ENCODE measurements at regions not wholly inside any gene's neighbourhood (a gene's known extent, or its start where the extent isn't known, plus 50 kb on each side); places are given as distances from the start of the nearest gene placed in this dataset.

GRCh38 chr20:40245829-40246228, 443.2 kb downstream of the MAFB start:
- DNase-seq (ENCODE audit: extremely low read depth in 1 of 2, low read depth in 1 of 2), result no peak

GRCh38 chr20:40244286-40244685, 444.8 kb downstream of the MAFB start:
- no peak for DNase-seq (ENCODE audit: extremely low read depth in 1 of 2, low read depth in 1 of 2)

DNA sequence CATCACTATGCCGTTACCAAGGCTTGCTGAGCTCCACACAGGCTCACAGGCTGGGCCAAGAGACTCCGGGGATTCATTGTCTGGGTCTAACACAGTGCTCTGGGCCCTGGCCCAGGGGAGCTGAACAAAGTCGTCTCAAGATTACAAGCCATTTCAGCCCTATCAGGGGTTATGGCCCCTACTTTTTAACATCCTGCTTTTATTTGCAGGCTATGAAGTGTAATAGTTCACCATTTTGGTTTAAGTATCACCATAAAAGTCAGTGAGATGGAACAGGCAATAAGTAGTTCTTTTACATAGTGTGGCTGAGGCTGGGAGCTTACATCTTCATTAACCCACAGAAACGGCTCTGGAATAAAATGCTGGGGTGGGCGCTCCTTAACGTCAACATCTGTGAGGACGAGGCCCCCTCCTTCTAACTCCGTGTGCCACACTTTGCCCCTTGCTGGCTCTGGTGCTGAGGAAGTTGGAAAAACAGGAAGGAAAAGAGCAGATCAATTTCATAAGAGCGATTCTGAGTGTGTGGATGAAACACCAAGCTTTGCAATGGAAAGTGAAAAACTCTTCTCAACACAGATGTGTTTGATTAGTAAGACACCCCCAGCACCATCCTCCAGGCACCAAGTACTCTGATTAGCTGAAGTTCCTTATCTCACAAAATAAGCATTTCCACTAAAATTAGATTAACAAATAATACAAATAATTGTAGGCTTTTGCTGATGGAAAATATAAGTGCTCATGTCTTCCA, 447.3 kb downstream of the MAFB start:
- DNase-seq (ENCODE audit: extremely low read depth in 1 of 2, low read depth in 1 of 2), result no peak

DNA sequence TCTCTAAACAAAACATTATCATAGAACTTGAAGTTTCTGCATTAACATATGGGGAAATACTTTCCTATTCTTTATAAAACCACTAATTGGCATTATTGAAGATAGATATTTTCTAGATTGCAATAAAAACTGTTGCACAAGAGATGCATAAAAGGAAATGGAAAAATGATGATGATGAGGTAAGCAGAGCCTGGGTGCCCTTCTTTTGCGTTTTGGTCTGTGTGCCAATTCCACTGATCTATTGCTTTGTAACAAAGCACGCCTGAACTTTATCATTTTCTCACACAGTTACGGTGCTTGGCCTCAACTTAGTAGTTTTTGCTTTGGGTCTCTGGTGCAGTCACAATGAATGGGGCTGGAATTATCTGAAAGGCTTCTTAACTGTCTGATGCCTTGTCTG, 450.5 kb downstream of the MAFB start:
- DNase-seq (ENCODE audit: extremely low read depth in 1 of 2, low read depth in 1 of 2), result no peak

GRCh38 chr20:40234593-40234992, 454.4 kb downstream of the MAFB start:
- no peak for DNase-seq (ENCODE audit: extremely low read depth in 1 of 2, low read depth in 1 of 2)

DNA sequence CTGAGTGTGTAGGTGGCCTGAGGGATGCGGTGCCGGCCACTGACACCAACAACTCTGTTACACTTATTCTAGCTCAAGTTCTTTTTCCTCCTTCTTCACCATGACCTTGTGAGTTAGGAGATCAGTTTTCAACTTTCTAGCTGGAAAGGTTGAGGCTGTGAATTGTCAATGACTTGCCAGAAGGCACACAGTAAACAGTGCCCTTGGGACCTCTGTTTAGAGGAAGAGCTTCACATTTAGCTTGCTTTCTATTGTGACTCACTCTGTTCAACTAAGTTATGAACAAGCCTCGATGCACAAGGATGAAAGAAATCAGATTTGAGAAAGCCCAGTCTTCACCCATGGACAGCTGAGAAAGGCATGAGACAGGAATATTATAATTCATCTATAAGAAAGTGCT, 455.6 kb downstream of the MAFB start:
- DNase-seq (ENCODE audit: extremely low read depth in 1 of 2, low read depth in 1 of 2), result no peak

- no peak for DNase-seq (ENCODE audit: extremely low read depth in 1 of 2, low read depth in 1 of 2)
Observed at GRCh38 chr20:40232756-40233155, 456.3 kb downstream of the MAFB start.

- no peak for DNase-seq (ENCODE audit: extremely low read depth in 1 of 2, low read depth in 1 of 2)
Observed at GRCh38 chr20:40232273-40232672, 456.8 kb downstream of the MAFB start.

DNA sequence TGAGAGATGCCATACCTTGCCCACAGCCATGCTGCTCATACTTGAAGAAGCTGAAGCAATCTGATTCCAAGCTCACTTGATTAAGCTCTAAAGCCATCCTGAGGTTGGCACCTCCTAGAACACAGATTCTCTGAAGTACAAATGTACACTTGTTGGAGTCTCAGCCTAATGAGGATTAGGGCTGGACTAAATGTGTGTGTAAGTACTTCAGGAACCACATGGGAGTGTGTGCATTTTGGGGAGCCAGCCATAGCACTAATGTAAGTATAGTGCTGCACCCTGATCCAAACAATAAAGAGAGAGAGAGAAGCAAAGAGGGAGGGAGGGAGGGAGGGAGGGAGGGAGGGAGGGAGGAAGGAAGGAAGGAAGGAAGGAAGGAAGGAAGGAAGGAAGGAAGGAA, 458.6 kb downstream of the MAFB start:
- no peak for DNase-seq (ENCODE audit: extremely low read depth in 1 of 2, low read depth in 1 of 2)

DNA sequence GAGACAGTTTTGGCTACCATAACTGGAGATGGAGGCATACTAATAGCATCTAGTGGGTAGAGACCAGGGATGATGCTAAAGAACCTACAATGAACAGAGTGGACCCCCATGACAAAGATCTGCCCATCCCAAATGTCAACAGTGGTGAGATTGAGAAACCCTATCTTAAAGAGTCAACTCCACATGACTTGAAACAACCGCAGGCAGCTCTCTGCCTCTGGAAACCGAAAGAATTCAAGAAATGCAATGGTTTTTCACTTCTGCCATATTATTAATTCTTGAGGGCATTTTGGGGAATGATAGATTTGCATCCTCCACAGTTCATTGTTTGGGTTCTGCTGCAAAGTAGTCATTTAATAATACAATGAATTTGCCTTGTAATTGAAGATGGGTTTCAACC, 463.4 kb downstream of the MAFB start:
- DNase-seq (ENCODE audit: extremely low read depth in 1 of 2, low read depth in 1 of 2), result no peak

- DNase-seq (ENCODE audit: extremely low read depth in 1 of 2, low read depth in 1 of 2), result no peak
Observed at GRCh38 chr20:40223810-40224209, 465.2 kb downstream of the MAFB start.

- no peak for DNase-seq (ENCODE audit: extremely low read depth in 1 of 2, low read depth in 1 of 2)
Observed at GRCh38 chr20:40218971-40219370, 470.1 kb downstream of the MAFB start.

DNA sequence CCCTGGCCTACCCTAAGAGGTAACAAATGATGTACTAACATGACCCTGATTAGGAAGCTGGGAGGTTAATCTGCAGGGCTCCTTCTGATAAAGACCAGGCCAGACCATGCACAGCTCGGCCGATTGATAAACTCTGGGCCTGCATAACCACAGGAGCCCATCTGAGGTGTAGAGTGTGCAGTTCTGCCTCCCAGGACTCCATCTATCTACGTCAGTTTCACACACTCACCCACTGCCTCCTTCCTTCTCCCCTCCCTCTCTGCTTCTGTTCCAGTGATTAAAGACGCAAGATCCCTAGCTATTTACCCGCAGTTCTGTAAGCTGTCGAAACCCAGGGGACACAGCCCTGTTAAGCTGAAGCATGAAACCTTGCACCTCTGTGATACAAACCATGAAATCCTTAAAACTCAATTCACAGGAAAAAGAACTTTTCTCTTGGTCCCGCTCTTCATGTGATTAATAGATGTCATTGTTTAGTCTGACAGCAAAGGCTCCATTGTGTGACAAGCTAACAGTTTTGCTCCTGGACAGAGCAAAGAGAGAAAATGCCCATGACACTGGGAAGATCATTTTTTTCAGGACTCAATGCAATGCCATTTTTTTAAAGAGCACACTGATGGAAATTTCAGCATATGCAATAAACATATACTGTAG, 470.6 kb downstream of the MAFB start:
- no peak for DNase-seq (ENCODE audit: extremely low read depth in 1 of 2, low read depth in 1 of 2)

DNA sequence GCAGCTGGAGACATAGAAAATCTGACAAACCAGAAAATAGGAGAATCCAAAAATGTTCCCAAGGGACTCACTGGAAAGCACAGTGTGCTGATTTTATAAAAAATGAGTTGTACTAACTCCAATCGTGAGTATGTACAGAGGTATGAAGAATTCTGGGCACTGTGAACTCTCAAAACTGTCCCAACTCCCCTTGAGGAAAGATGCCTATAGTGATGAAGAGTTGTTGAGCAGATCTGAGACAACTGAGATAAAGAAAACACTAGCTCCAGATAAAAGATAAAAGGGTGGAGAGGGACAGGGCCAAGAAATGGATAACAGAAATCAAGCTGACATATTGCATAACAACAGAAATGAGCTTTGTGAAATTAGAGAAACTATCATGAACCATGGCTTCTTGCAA, 481.4 kb downstream of the MAFB start:
- DNase-seq (ENCODE audit: extremely low read depth in 1 of 2, low read depth in 1 of 2), result no peak

DNA sequence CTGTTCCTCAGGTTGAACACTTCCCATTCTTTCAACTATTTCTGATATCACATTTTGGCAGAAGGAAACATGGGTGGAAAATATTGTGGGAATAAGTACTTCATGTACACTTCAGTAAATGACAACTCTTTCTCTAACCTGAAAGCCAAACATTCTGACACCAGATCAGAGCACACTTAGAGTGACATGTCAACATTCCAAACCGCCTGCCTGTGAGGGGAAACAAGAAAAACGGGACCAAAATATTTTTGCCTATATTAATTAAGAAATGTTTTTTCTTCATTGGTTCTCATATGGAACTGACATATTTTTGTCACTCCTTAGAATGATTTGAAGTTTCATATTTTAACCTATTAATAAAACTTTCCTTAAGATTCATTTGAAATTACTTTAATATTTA, 483.1 kb downstream of the MAFB start:
- DNase-seq (ENCODE audit: extremely low read depth in 1 of 2, low read depth in 1 of 2), result no peak

GRCh38 chr20:40203032-40203431, 486.0 kb downstream of the MAFB start:
- no peak for DNase-seq (ENCODE audit: extremely low read depth in 1 of 2, low read depth in 1 of 2)

DNA sequence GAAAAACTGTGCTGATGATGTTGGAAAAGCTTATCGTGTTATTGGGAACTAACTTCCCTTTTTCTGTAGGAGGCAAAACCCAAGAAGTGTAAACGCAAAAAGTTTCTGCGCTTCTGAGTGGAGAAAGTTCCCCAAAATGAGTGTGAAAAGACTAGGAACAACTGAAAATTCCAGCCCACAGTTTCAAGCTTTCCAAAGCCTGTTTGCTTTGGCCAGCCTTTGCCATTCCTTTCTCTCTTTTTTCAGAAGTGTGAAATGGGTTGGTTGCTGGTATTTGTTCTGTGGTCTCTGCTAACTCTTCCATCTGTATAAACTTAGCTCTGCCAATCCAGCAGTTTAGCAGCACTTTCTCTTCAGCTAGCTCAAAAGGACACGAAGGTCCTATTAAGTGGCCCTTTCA, 491.3 kb downstream of the MAFB start:
- no peak for DNase-seq (ENCODE audit: extremely low read depth in 1 of 2, low read depth in 1 of 2)

GRCh38 chr20:40196846-40197436, 492.1 kb downstream of the MAFB start:
- DNase-seq (ENCODE audit: extremely low read depth in 1 of 2, low read depth in 1 of 2), result no peak

GRCh38 chr20:40195742-40196141, 493.3 kb downstream of the MAFB start:
- DNase-seq (ENCODE audit: extremely low read depth in 1 of 2, low read depth in 1 of 2), result no peak

DNA sequence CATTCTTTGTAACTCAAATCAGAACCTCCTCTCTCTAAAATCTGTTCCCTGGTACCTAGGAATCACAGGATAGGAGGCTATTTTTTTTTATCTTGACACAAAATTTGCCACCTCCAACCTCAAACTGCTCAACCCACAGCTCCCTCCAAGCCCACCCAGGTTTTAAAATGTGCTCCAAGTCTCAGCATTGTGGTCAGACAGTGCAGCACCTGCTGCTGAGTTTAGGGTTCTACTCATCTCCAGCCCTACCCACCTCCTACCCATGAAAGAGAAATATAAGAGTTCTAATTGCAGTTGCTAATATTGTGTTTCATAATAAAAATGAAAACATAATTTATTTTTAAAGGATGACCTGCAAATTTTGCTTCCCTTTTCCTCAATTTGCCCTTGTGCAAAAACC, 496.5 kb downstream of the MAFB start:
- no peak for DNase-seq (ENCODE audit: extremely low read depth in 1 of 2, low read depth in 1 of 2)

DNA sequence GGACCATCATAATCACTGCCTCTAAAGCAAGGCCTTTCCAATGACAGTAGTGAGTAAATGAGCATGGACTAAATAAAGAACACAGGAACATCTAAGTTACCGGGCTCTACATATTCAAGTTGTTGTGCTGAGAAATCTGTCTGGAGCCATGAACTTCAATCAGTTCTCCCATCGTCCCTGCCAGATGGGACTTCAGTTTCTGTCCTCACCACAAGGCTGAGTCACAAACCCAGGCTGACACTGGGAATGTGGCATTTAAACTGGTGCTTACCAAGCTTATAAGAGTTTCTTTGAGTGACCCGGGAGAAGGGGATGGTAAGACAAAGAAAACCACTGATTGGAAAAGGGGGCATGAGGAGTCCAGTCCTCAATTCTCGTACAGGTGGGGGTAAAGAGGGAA, 497.0 kb downstream of the MAFB start:
- no peak for DNase-seq (ENCODE audit: extremely low read depth in 1 of 2, low read depth in 1 of 2)

DNA sequence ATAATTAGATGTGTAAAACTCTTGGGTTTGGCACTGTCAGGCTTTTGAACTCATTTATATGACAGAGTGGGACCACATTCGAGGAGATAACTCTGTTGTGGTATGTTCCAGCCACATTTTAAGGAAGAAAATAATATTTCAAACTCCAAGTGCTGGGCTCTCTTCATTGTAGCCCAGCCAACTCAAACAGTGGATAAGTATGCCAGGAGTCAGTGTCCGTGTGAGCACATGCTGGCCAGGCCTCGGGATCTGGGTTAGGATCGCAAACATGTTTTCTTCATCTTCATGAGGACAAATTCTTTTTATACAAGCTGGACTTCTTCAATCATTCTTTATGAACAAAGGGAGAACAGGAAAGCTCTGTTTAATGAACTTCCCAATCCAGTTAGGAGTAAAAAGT, 497.5 kb downstream of the MAFB start:
- no peak for DNase-seq (ENCODE audit: extremely low read depth in 1 of 2, low read depth in 1 of 2)

All from activated CD8-positive, alpha-beta memory T cell treated with anti-CD3 and anti-CD28 coated beads for 1 hour (primary cell).